ENCODE measurements at regions not wholly inside any gene's neighbourhood (a gene's known extent, or its start where the extent isn't known, plus 50 kb on each side); places are given as distances from the start of the nearest gene placed in this dataset.

- DNase-seq (ENCODE audit: insufficient read length) (no peak), FAIRE-seq (no peak)
- TF ChIP-seq TAF1 (IDR thresholded peaks at IDR 0.05; ENCODE audit: borderline replicate concordance, low read depth, low read length) = no peak
- TF ChIP-seq POLR2AphosphoS5 (IDR thresholded peaks at IDR 0.05; ENCODE audit: low read depth, low read length) = no peak
- no peak for TF ChIP-seq POLR2A (IDR thresholded peaks at IDR 0.05; ENCODE audit: low read depth, low read length)
These were observed 227.7 kb downstream of the B3GLCT start for GRCh38 chr13:31427151-31428100.

GRCh38 chr13:31431722-31432137 is 232.0 kb downstream of the B3GLCT start:
- DNase-seq (ENCODE audit: insufficient read length) (peak; percentile 9), FAIRE-seq (peak; percentile 21)
- TF ChIP-seq POLR2AphosphoS5 (IDR thresholded peaks at IDR 0.05; ENCODE audit: low read depth, low read length) (no peak), POLR2A (IDR thresholded peaks at IDR 0.05; ENCODE audit: low read depth, low read length) (no peak), TAF1 (IDR thresholded peaks at IDR 0.05; ENCODE audit: borderline replicate concordance, low read depth, low read length) (no peak)

- no peak for TF ChIP-seq TAF1 (IDR thresholded peaks at IDR 0.05; ENCODE audit: borderline replicate concordance, low read depth, low read length)
- TF ChIP-seq POLR2AphosphoS5 (IDR thresholded peaks at IDR 0.05; ENCODE audit: low read depth, low read length) = no peak
- no peak for TF ChIP-seq POLR2A (IDR thresholded peaks at IDR 0.05; ENCODE audit: low read depth, low read length)
- no peak for FAIRE-seq
- no peak for DNase-seq (ENCODE audit: insufficient read length)
These were observed 233.4 kb downstream of the B3GLCT start for GRCh38 chr13:31433207-31433606.

GRCh38 chr13:31433746-31434145 is 234.0 kb downstream of the B3GLCT start:
- DNase-seq (ENCODE audit: insufficient read length) = no peak
- no peak for TF ChIP-seq TAF1 (IDR thresholded peaks at IDR 0.05; ENCODE audit: borderline replicate concordance, low read depth, low read length)
- TF ChIP-seq POLR2AphosphoS5 (IDR thresholded peaks at IDR 0.05; ENCODE audit: low read depth, low read length) = no peak
- no peak for TF ChIP-seq POLR2A (IDR thresholded peaks at IDR 0.05; ENCODE audit: low read depth, low read length)
- no peak for FAIRE-seq

- TF ChIP-seq TAF1 (IDR thresholded peaks at IDR 0.05; ENCODE audit: borderline replicate concordance, low read depth, low read length) = no peak
- no peak for TF ChIP-seq POLR2A (IDR thresholded peaks at IDR 0.05; ENCODE audit: low read depth, low read length)
- TF ChIP-seq POLR2AphosphoS5 (IDR thresholded peaks at IDR 0.05; ENCODE audit: low read depth, low read length) = no peak
- FAIRE-seq = no peak
These were observed 234.8 kb downstream of the B3GLCT start for GRCh38 chr13:31434613-31435012.

GRCh38 chr13:31435536-31435935 is 235.8 kb downstream of the B3GLCT start:
- FAIRE-seq (no peak), DNase-seq (ENCODE audit: insufficient read length) (no peak)
- TF ChIP-seq POLR2A (IDR thresholded peaks at IDR 0.05; ENCODE audit: low read depth, low read length) = no peak
- TF ChIP-seq POLR2AphosphoS5 (IDR thresholded peaks at IDR 0.05; ENCODE audit: low read depth, low read length) = no peak
- no peak for TF ChIP-seq TAF1 (IDR thresholded peaks at IDR 0.05; ENCODE audit: borderline replicate concordance, low read depth, low read length)

More at GRCh38 chr13:31434613-31435012, 234.8 kb downstream of the B3GLCT start:
- no peak for DNase-seq (ENCODE audit: insufficient read length)

- no peak for FAIRE-seq
- DNase-seq (ENCODE audit: insufficient read length) = no peak
- TF ChIP-seq TAF1 (IDR thresholded peaks at IDR 0.05; ENCODE audit: borderline replicate concordance, low read depth, low read length) = no peak
- no peak for TF ChIP-seq POLR2A (IDR thresholded peaks at IDR 0.05; ENCODE audit: low read depth, low read length)
- TF ChIP-seq POLR2AphosphoS5 (IDR thresholded peaks at IDR 0.05; ENCODE audit: low read depth, low read length) = no peak
These were observed 236.7 kb downstream of the B3GLCT start for GRCh38 chr13:31436478-31436877.

GRCh38 chr13:31437975-31438374 is 238.2 kb downstream of the B3GLCT start:
- TF ChIP-seq POLR2AphosphoS5 (IDR thresholded peaks at IDR 0.05; ENCODE audit: low read depth, low read length) = no peak
- TF ChIP-seq POLR2A (IDR thresholded peaks at IDR 0.05; ENCODE audit: low read depth, low read length) = no peak
- no peak for TF ChIP-seq TAF1 (IDR thresholded peaks at IDR 0.05; ENCODE audit: borderline replicate concordance, low read depth, low read length)
- DNase-seq (ENCODE audit: insufficient read length) (no peak), FAIRE-seq (no peak)

GRCh38 chr13:31440132-31440531 is 240.4 kb downstream of the B3GLCT start:
- no peak for FAIRE-seq

GRCh38 chr13:31441800-31442510 is 242.2 kb downstream of the B3GLCT start:
- FAIRE-seq (no peak), DNase-seq (ENCODE audit: insufficient read length) (no peak)
- TF ChIP-seq TAF1 (IDR thresholded peaks at IDR 0.05; ENCODE audit: borderline replicate concordance, low read depth, low read length) = no peak
- no peak for TF ChIP-seq POLR2AphosphoS5 (IDR thresholded peaks at IDR 0.05; ENCODE audit: low read depth, low read length)
- TF ChIP-seq POLR2A (IDR thresholded peaks at IDR 0.05; ENCODE audit: low read depth, low read length) = no peak

More at GRCh38 chr13:31440132-31440531, 240.4 kb downstream of the B3GLCT start:
- DNase-seq (ENCODE audit: insufficient read length) = no peak
- TF ChIP-seq POLR2A (IDR thresholded peaks at IDR 0.05; ENCODE audit: low read depth, low read length) = no peak
- TF ChIP-seq TAF1 (IDR thresholded peaks at IDR 0.05; ENCODE audit: borderline replicate concordance, low read depth, low read length) = no peak
- no peak for TF ChIP-seq POLR2AphosphoS5 (IDR thresholded peaks at IDR 0.05; ENCODE audit: low read depth, low read length)

GRCh38 chr13:31442571-31442970 is 242.8 kb downstream of the B3GLCT start:
- DNase-seq (ENCODE audit: insufficient read length) (no peak), FAIRE-seq (no peak)
- TF ChIP-seq POLR2AphosphoS5 (IDR thresholded peaks at IDR 0.05; ENCODE audit: low read depth, low read length) (no peak), TAF1 (IDR thresholded peaks at IDR 0.05; ENCODE audit: borderline replicate concordance, low read depth, low read length) (no peak), POLR2A (IDR thresholded peaks at IDR 0.05; ENCODE audit: low read depth, low read length) (no peak)

Measured in GM12892 (cell line).